K562 (cell line): ENCODE measurements at regions not wholly inside any gene's neighbourhood (a gene's known extent, or its start where the extent isn't known, plus 50 kb on each side); places are given as distances from the start of the nearest gene placed in this dataset.

ENCODE experiments used
- CCNT2 ChIP-seq: IDR thresholded peaks from 2 replicates; pipeline ENCODE4 v1.6.1; 2011; ENCODE audit warnings: borderline replicate concordance, low read depth, mild to moderate bottlenecking, moderate library complexity, mixed read lengths, low read length; ENCODE audit not compliant: insufficient read length; ENCODE audit errors: extremely low read depth
- CXXC5 ChIP-seq: fragments of 250-450 bp; sonication (Bioruptor Pico); IDR thresholded peaks from 2 replicates; pipeline ENCODE4 v1.8.0; 2022; ENCODE audit warnings: inconsistent platforms, mild to moderate bottlenecking, moderate library complexity
- ELF1 ChIP-seq: fragments of 200-800 bp; sonication (Bioruptor generic); IDR thresholded peaks from 2 replicates; pipeline ENCODE4 v1.6.1; 2016; ENCODE audit warnings: missing genetic modification characterization, missing compliant biosample characterization
- POLR3G ChIP-seq: IDR thresholded peaks from 2 replicates; pipeline ENCODE4 v1.6.1; 2011; ENCODE audit not compliant: insufficient read length, insufficient replicate concordance; ENCODE audit errors: extremely low read depth
- TBL1XR1 ChIP-seq, 2 experiments: IDR thresholded peaks; 2 replicates each; pipeline ENCODE4 v1.6.1; 2012; ENCODE audit warnings: improper control_type of control experiment in 2 of 2, low read length in 2 of 2, mild to moderate bottlenecking in 1 of 2
- ZNF124 ChIP-seq: sonication (generic); formaldehyde crosslinking; IDR thresholded peaks from 2 replicates; pipeline ENCODE4 v1.8.1; 2022; ENCODE audit warnings: missing genetic modification reagents
- ZNF263 ChIP-seq: sonication (generic); formaldehyde crosslinking; IDR thresholded peaks from 2 replicates; pipeline ENCODE4 v1.8.0; 2022; ENCODE audit warnings: mild to moderate bottlenecking, missing genetic modification reagents, borderline replicate concordance
- ZNF75A ChIP-seq: fragments of 450-650 bp; formaldehyde crosslinking; IDR thresholded peaks from 2 replicates; pipeline ENCODE4 v1.4.0; 2020; ENCODE audit warnings: mild to moderate bottlenecking
- TF ChIP-seq, protein P1 (sequence below): fragments of 450-650 bp; IDR thresholded peaks from 2 replicates; pipeline ENCODE4 v1.6.1; 2016; ENCODE audit warnings: mild to moderate bottlenecking, moderate library complexity
- TF ChIP-seq, protein P2 (sequence below): fragments of 250-450 bp; sonication (Bioruptor Pico); IDR thresholded peaks from 2 replicates; pipeline ENCODE4 v1.5.0; 2021; ENCODE audit warnings: mild to moderate bottlenecking, moderate library complexity
- TF ChIP-seq, protein P3 (sequence below): fragments of 450-650 bp; formaldehyde crosslinking; IDR thresholded peaks from 2 replicates; pipeline ENCODE4 v1.4.0; 2020; ENCODE audit warnings: mild to moderate bottlenecking, mixed read lengths

DNA sequence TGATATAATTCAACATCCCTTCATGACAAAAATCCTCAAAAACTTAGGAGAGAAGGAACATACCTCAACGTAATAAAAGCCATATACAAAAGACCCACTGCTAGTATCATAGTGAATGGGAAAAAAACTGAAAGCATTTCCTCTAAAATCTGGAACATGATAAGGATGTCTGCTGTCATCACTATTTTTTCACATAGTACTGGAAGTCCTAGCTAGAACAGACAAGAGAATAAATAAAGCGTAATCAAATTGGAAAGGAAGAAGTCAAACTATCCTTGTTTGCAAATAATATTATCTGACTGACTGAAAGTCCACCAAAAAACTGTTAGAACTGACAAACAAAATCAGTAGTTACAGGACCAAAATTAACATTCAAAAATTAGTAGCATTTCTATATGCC is 985.4 kb upstream of the AGA start (continued):
- TF ChIP-seq, protein P1, sequence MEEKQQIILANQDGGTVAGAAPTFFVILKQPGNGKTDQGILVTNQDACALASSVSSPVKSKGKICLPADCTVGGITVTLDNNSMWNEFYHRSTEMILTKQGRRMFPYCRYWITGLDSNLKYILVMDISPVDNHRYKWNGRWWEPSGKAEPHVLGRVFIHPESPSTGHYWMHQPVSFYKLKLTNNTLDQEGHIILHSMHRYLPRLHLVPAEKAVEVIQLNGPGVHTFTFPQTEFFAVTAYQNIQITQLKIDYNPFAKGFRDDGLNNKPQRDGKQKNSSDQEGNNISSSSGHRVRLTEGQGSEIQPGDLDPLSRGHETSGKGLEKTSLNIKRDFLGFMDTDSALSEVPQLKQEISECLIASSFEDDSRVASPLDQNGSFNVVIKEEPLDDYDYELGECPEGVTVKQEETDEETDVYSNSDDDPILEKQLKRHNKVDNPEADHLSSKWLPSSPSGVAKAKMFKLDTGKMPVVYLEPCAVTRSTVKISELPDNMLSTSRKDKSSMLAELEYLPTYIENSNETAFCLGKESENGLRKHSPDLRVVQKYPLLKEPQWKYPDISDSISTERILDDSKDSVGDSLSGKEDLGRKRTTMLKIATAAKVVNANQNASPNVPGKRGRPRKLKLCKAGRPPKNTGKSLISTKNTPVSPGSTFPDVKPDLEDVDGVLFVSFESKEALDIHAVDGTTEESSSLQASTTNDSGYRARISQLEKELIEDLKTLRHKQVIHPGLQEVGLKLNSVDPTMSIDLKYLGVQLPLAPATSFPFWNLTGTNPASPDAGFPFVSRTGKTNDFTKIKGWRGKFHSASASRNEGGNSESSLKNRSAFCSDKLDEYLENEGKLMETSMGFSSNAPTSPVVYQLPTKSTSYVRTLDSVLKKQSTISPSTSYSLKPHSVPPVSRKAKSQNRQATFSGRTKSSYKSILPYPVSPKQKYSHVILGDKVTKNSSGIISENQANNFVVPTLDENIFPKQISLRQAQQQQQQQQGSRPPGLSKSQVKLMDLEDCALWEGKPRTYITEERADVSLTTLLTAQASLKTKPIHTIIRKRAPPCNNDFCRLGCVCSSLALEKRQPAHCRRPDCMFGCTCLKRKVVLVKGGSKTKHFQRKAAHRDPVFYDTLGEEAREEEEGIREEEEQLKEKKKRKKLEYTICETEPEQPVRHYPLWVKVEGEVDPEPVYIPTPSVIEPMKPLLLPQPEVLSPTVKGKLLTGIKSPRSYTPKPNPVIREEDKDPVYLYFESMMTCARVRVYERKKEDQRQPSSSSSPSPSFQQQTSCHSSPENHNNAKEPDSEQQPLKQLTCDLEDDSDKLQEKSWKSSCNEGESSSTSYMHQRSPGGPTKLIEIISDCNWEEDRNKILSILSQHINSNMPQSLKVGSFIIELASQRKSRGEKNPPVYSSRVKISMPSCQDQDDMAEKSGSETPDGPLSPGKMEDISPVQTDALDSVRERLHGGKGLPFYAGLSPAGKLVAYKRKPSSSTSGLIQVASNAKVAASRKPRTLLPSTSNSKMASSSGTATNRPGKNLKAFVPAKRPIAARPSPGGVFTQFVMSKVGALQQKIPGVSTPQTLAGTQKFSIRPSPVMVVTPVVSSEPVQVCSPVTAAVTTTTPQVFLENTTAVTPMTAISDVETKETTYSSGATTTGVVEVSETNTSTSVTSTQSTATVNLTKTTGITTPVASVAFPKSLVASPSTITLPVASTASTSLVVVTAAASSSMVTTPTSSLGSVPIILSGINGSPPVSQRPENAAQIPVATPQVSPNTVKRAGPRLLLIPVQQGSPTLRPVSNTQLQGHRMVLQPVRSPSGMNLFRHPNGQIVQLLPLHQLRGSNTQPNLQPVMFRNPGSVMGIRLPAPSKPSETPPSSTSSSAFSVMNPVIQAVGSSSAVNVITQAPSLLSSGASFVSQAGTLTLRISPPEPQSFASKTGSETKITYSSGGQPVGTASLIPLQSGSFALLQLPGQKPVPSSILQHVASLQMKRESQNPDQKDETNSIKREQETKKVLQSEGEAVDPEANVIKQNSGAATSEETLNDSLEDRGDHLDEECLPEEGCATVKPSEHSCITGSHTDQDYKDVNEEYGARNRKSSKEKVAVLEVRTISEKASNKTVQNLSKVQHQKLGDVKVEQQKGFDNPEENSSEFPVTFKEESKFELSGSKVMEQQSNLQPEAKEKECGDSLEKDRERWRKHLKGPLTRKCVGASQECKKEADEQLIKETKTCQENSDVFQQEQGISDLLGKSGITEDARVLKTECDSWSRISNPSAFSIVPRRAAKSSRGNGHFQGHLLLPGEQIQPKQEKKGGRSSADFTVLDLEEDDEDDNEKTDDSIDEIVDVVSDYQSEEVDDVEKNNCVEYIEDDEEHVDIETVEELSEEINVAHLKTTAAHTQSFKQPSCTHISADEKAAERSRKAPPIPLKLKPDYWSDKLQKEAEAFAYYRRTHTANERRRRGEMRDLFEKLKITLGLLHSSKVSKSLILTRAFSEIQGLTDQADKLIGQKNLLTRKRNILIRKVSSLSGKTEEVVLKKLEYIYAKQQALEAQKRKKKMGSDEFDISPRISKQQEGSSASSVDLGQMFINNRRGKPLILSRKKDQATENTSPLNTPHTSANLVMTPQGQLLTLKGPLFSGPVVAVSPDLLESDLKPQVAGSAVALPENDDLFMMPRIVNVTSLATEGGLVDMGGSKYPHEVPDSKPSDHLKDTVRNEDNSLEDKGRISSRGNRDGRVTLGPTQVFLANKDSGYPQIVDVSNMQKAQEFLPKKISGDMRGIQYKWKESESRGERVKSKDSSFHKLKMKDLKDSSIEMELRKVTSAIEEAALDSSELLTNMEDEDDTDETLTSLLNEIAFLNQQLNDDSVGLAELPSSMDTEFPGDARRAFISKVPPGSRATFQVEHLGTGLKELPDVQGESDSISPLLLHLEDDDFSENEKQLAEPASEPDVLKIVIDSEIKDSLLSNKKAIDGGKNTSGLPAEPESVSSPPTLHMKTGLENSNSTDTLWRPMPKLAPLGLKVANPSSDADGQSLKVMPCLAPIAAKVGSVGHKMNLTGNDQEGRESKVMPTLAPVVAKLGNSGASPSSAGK = no peak
- TF ChIP-seq, protein P2, sequence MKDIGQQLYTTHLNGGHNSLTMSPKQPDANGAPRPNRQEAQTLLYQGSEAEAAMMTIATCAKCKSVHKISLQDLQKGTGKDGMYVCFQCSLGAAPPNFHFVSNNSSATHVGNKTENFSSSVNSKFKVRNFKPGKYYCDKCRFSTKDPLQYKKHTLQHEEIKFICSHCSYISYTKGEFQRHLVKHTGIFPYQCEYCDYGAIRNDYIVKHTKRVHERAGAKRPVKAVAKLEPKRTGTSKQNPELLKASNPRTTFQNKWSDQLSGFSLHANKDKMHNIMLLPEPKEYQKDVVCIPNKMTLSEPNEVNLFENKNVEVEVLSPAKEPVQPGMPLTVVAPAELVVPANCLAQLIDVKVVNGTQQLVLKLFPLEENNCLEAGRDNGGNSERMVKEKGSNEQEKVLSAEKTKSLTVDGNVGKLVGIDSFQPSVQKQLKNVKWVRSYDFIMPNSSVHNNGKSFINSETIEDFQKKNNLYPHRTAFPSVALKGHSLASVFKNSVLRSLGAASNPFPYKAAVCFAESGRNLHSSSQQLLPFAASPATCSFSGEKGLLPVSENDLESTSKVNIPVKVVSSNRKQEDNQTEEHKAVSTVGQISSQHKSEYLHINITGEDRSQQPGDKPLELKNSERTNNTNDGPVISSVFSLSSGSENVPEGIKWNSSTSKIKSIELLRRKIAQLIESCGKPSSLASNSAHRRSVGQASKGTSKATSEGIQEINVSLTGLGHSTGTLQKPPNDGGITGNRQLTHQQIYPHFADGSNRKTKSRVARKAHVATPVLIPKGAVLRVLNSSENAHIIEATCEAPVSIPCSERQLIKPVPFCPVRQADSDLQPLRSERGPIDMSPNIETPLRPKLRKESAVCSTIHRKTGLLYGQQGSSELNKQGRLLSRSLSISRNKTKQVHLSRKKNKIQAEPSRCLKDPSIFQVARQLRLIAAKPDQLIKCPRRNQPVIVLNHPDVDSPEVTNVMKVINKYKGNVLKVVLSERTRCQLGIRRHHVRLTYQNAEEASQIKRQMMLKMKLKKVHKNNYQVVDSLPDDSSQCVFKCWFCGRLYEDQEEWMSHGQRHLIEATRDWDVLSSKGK (CRISPR knock-in tag) = no peak
- no peak for TF ChIP-seq ZNF124 (CRISPR knock-in tag)
- TF ChIP-seq ZNF263 (CRISPR knock-in tag) = no peak
- TF ChIP-seq ZNF75A (CRISPR knock-in tag) = no peak
- TF ChIP-seq ELF1 (tag) = no peak
- TF ChIP-seq CCNT2 = no peak
- TF ChIP-seq, protein P3, sequence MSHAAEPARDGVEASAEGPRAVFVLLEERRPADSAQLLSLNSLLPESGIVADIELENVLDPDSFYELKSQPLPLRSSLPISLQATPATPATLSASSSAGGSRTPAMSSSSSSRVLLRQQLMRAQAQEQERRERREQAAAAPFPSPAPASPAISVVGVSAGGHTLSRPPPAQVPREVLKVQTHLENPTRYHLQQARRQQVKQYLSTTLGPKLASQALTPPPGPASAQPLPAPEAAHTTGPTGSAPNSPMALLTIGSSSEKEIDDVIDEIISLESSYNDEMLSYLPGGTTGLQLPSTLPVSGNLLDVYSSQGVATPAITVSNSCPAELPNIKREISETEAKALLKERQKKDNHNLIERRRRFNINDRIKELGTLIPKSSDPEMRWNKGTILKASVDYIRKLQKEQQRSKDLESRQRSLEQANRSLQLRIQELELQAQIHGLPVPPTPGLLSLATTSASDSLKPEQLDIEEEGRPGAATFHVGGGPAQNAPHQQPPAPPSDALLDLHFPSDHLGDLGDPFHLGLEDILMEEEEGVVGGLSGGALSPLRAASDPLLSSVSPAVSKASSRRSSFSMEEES (CRISPR knock-in tag) = no peak
- no peak for TF ChIP-seq TBL1XR1 (IDR thresholded peaks at IDR 0.05; ENCODE audit: low read length in 2 of 2)
- TF ChIP-seq CXXC5 = no peak
- TF ChIP-seq POLR3G = no peak
